ENCODE measurements at regions not wholly inside any gene's neighbourhood (a gene's known extent, or its start where the extent isn't known, plus 50 kb on each side); places are given as distances from the start of the nearest gene placed in this dataset.

DNA sequence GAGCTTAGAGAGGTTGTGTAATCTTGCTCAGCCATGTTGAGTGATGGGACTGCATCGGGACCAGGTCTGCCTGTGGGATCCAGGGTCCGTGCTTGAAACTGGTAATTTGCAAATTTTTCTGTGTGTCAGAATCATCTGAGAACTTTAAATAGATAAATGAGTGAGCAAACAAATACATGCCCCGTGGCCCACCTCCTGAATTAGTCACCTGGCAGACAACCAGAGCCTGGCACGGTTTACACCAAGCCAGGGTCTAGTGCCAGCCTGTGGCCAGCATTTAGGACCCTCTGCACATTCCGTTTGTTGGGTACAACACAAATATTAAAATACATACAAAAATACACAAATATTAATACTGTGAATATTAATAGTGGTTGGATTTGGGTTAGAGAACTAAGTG, 90.6 kb upstream of the STOX2 start:
- H3K4me1 ChIP-seq (ENCODE audit: insufficient read depth, low read length), result no peaks in the 10 kb centered on the region
- FAIRE-seq (no peak), DNase-seq (ENCODE audit: low spot score) (no peak), ATAC-seq (no peak)
- ChIA-PET CTCF (ENCODE audit: low intra/inter-chr PET ratio, low total read pairs) (no interaction called here), POLR2A (no interaction called here)
- H3K36me3 ChIP-seq (replicated peaks in 1 of 2; ENCODE audit: control insufficient read depth in 1 of 2, insufficient read depth in 2 of 2, low read length in 2 of 2), result no peaks in the 10 kb centered on the region
- no peak overlapping the region for H2AFZ ChIP-seq (ENCODE audit: low read length)
- in situ Hi-C loops (cut with HindIII; ENCODE audit: extremely low pct_ligation_motif_present, low pct_unique_long_range_greater_than_20kb), result no loop called here
- H3K4me2 ChIP-seq (ENCODE audit: low read depth, low read length), result no peak overlapping the region
- H3K79me2 ChIP-seq (ENCODE audit: insufficient read depth, low read length), result no peaks in the 10 kb centered on the region
- H3K9me3 ChIP-seq (ENCODE audit: low read length), result no peaks in the 10 kb centered on the region
- no peaks in the 10 kb centered on the region for H4K20me1 ChIP-seq (ENCODE audit: insufficient read depth, low read length)
- 28% methylated on average over 5 of the region's 5 CpGs for WGBS (ENCODE audit: low lambda C conversion rate)
- H3K27me3 ChIP-seq (ENCODE audit: control insufficient read depth in 1 of 2, insufficient read depth in 2 of 2, low read length in 2 of 2), result peaks cover 0 to 3% of the 10 kb centered on the region in 2 experiments; a peak in 1 of 5 replicates
- TF ChIP-seq TOE1 (CRISPR knock-in tag; IDR thresholded peaks at IDR 0.05) (no peak), TERF1 (CRISPR knock-in tag; IDR thresholded peaks at IDR 0.05) (no peak), HDAC1 (CRISPR knock-in tag; IDR thresholded peaks at IDR 0.05) (no peak), NFYC (CRISPR knock-in tag; IDR thresholded peaks at IDR 0.05) (no peak), ZNF720 (CRISPR knock-in tag; IDR thresholded peaks at IDR 0.05) (no peak), SOX6 (IDR thresholded peaks at IDR 0.05) (no peak), SOX6 (CRISPR knock-in tag; IDR thresholded peaks at IDR 0.05) (no peak), E2F5 (CRISPR knock-in tag; conservative IDR thresholded peaks at IDR 0.05) (no peak), CBX2 (IDR thresholded peaks at IDR 0.05; ENCODE audit: low read depth, low read length) (no peak), CBX2 (CRISPR knock-in tag; IDR thresholded peaks at IDR 0.05; ENCODE audit: low read depth) (no peak), ZNF570 (CRISPR knock-in tag; IDR thresholded peaks at IDR 0.05; ENCODE audit: borderline replicate concordance) (no peak), NFE2 (CRISPR knock-in tag; IDR thresholded peaks at IDR 0.05) (no peak)
- intact Hi-C loops (cut with micrococcal nuclease; ENCODE audit: unreplicated experiment), result no loop called here
- no peak overlapping the region for H3K9ac ChIP-seq (ENCODE audit: insufficient read depth, low read depth, low read length)
- no TSS peak for BruUV-seq (replicated peaks)
- no peak overlapping the region for H3K4me3 ChIP-seq (replicated peaks in 1 of 3; ENCODE audit: insufficient read depth in 1 of 3, low read depth in 2 of 3, low read length in 3 of 3)
- H3K27ac ChIP-seq (ENCODE audit: extremely low read length, insufficient read depth, low read length), result no peak overlapping the region

Data from HepG2 (cell line).